Right lobe of liver (tissue), 6 donors: ENCODE measurements at regions not wholly inside any gene's neighbourhood (a gene's known extent, or its start where the extent isn't known, plus 50 kb on each side); places are given as distances from the start of the nearest gene placed in this dataset.
"Not testable (repeated sequence)": the region's sequence is repeated elsewhere in the genome, so short reads cannot be mapped to it uniquely, and the experiment has no call there.

Experiments
- ATAC-seq, 4 donors: fragments of 200-7000 bp; cut with Tn5 transposase; one replicate each; pipeline ENCODE4 v1.9.1; 2020; ENCODE audit warnings: mild to moderate bottlenecking in 4 of 4, moderate library complexity in 4 of 4
- DNase-seq, 3 donors: peaks; one replicate each; pipeline ENCODE4 v3.0.0-alpha.2; 2020
- H3K27ac ChIP-seq, 3 donors: fragments of 200-600 bp; one replicate each; pipeline ENCODE4 v1.8.0; 2022
- H3K27me3 ChIP-seq, 2 donors: fragments of 200-600 bp; one replicate each; pipeline ENCODE4 v1.8.0; 2022
- H3K36me3 ChIP-seq, 4 donors: fragments of 200-600 bp; sonication (generic) in 1 of 4; one replicate each; pipeline versions ENCODE4 v1.5.1 to v1.8.0; 2017 to 2022; ENCODE audit warnings: control low read depth in 1 of 4
- H3K4me1 ChIP-seq, 4 donors: fragments of 200-600 bp; sonication (generic) in 1 of 4; one replicate each; pipeline versions ENCODE4 v1.5.1 to v1.8.0; 2017 to 2022; ENCODE audit warnings: control low read depth in 1 of 4
- H3K4me3 ChIP-seq, 3 donors: fragments of 200-600 bp; one replicate each; pipeline ENCODE4 v1.8.0; 2022
- H3K9me3 ChIP-seq, 4 donors: fragments of 200-600 bp; sonication (generic) in 1 of 4; one replicate each; pipeline versions ENCODE4 v1.5.1 to v1.8.0; 2017 to 2022; ENCODE audit warnings: control low read depth in 1 of 4
- POLR2A ChIP-seq: fragments of 450-650 bp; IDR thresholded peaks from one replicate; pipeline ENCODE4 v1.6.1; 2017; ENCODE audit warnings: antibody characterized with exemption, mild to moderate bottlenecking
- WGBS: methylation state at CpG from one replicate; pipeline ENCODE4 v1.1.6; 2018; ENCODE audit warnings: low coverage, low lambda C conversion rate; ENCODE audit not compliant: insufficient coverage; ENCODE audit errors: missing lambda C conversion rate; 5-methylcytosine and 5-hydroxymethylcytosine counted together
- intact Hi-C, 2 donors: fragments of 100-400 bp; cut with DNase I; formaldehyde crosslinking; loops; one replicate each; pipeline versions ENCODE4 v1.11.2 to v1.14.1; 2022
- TF ChIP-seq, protein P1 (sequence below), 4 donors: fragments of 200-600 bp in 3 of 4; fragments of 450-650 bp in 1 of 4; IDR thresholded peaks; one replicate each; pipeline versions ENCODE4 v1.5.1 to v1.8.0; 2016 to 2022; ENCODE audit warnings: antibody characterized with exemption in 4 of 4, mild to moderate bottlenecking in 2 of 4
- donor health status: DM: no; HTN: yes; CAD: no.
- donor health status: DM: no; HTN: no; CAD: no.
- donor health status: DM: no; HTN: no; CAD: no.
- donor health status: DM: no; HTN: yes; CAD: no.
- donor health status: DM: no; HTN: yes; CAD: no.

DNA sequence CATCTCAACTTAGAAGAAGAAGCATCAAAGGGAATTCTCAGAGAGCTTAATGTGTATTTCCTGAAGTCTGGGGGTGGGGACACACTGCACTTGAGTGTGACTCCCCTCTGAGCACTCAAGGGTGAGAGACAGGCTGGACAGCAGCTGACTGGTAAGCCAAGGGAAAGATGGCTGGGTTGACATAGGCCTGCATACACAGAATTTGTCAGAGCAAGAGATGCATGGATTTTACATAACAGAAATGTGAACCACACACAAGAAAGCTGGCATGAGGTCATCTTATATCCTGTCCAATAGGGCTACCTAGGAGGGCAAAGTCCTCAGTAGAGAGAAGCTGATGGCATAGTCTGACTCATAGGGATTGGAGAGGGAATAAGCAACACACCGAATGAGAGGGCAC, 114.3 kb upstream of the EPB41L4A start:
- no peaks in the 10 kb centered on the region for H3K9me3 ChIP-seq
- TF ChIP-seq POLR2A: no peak
- TF ChIP-seq, protein P1, sequence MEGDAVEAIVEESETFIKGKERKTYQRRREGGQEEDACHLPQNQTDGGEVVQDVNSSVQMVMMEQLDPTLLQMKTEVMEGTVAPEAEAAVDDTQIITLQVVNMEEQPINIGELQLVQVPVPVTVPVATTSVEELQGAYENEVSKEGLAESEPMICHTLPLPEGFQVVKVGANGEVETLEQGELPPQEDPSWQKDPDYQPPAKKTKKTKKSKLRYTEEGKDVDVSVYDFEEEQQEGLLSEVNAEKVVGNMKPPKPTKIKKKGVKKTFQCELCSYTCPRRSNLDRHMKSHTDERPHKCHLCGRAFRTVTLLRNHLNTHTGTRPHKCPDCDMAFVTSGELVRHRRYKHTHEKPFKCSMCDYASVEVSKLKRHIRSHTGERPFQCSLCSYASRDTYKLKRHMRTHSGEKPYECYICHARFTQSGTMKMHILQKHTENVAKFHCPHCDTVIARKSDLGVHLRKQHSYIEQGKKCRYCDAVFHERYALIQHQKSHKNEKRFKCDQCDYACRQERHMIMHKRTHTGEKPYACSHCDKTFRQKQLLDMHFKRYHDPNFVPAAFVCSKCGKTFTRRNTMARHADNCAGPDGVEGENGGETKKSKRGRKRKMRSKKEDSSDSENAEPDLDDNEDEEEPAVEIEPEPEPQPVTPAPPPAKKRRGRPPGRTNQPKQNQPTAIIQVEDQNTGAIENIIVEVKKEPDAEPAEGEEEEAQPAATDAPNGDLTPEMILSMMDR (IDR thresholded peaks at IDR 0.05): no peak
- no peaks in the 10 kb centered on the region for H3K36me3 ChIP-seq
- intact Hi-C loops: no loop called here
- H3K27me3 ChIP-seq: no peaks in the 10 kb centered on the region
- WGBS: 38% methylated on average over 1 of the region's 1 CpG
- DNase-seq (no peak), ATAC-seq (peak; percentile 68 to 99 (median 78))
- no peaks in the 10 kb centered on the region for H3K4me1 ChIP-seq
- no peak overlapping the region for H3K27ac ChIP-seq
- H3K4me3 ChIP-seq: no peak overlapping the region

- Histone ChIP-seq H3K4me3 (no peak overlapping the region), H3K36me3 (no peaks in the 10 kb centered on the region), H3K4me1 (no peaks in the 10 kb centered on the region), H3K27me3 (no peaks in the 10 kb centered on the region), H3K9me3 (no peaks in the 10 kb centered on the region), H3K27ac (no peak overlapping the region)
- WGBS: 78% methylated on average over 1 of the region's 1 CpG
- DNase-seq (no peak), ATAC-seq (no peak)
- TF ChIP-seq POLR2A: no peak
- TF ChIP-seq, protein P1 (IDR thresholded peaks at IDR 0.05): no peak
- intact Hi-C loops: no loop called here
Measured at GRCh38 chr5:112534067-112534583, 115.0 kb upstream of the EPB41L4A start.

- intact Hi-C loops: no loop called here
- Histone ChIP-seq H3K36me3 (no peaks in the 10 kb centered on the region), H3K27me3 (no peaks in the 10 kb centered on the region), H3K9me3 (no peaks in the 10 kb centered on the region), H3K4me1 (no peaks in the 10 kb centered on the region), H3K27ac (no peak overlapping the region), H3K4me3 (no peak overlapping the region)
- ATAC-seq (peak; percentile 29 to 63 (median 44)), DNase-seq (no peak)
- WGBS: 58% methylated on average over 4 of the region's 4 CpGs
- TF ChIP-seq, protein P1 (IDR thresholded peaks at IDR 0.05): no peak
- no peak for TF ChIP-seq POLR2A
Measured at GRCh38 chr5:112534611-112535255, 115.7 kb upstream of the EPB41L4A start.

DNA sequence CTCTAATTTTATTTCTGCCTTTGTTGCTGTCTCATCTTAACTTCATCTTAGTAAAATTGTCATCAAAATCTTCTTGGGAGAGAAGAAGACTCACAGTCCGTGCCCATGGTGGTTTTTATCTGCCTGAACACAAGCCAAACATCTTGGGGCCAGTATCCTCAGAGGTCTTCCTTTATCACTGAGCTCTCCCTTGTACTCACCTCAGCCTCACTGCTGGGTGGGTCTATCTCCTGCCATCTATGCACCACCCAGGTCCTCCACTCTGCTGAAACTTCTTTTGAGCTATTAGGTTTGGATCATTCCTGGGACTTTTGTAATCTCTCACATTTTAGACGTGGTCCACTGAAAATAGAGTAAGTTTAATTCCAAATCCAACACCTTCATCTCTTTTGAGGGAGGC, 116.3 kb upstream of the EPB41L4A start:
- DNase-seq (no peak), ATAC-seq (no peak)
- intact Hi-C loops: no loop called here
- Histone ChIP-seq H3K27ac (no peak overlapping the region), H3K4me1 (no peaks in the 10 kb centered on the region), H3K4me3 (no peak overlapping the region), H3K27me3 (no peaks in the 10 kb centered on the region), H3K9me3 (no peaks in the 10 kb centered on the region), H3K36me3 (no peaks in the 10 kb centered on the region)
- whole genome bisulfite sequencing: 27% methylated on average over 2 of the region's 2 CpGs
- TF ChIP-seq, protein P1 (IDR thresholded peaks at IDR 0.05): no peak
- TF ChIP-seq POLR2A: no peak

DNA sequence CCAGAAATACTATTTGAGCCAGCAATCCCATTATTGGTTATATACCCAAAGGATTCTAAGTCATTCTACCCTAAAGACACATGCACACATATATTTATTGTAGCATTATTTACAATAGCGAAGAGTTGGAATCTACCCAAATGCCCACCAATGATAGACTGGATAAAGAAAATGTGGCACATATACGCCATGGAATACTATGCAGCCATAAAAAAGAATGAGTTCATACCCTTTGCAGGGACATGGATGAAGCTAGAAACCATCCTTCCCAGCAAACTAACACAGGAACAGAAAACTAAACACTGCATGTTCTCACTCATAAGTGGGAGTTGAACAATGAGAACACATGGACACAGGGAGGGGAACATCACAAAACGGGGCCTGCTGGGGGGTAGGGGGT, 125.5 kb upstream of the EPB41L4A start:
- H3K9me3 ChIP-seq, intact Hi-C loops, H3K36me3 ChIP-seq, H3K4me1 ChIP-seq, ATAC-seq, H3K27ac ChIP-seq, DNase-seq, H3K4me3 ChIP-seq, H3K27me3 ChIP-seq: not testable (repeated sequence)
- WGBS: 46% methylated on average over 3 of the region's 3 CpGs
